GM18870 (cell line): ENCODE measurements at regions not wholly inside any gene's neighbourhood (a gene's known extent, or its start where the extent isn't known, plus 50 kb on each side); places are given as distances from the start of the nearest gene placed in this dataset.

Experiments
- ATAC-seq: cut with Tn5 transposase; IDR thresholded peaks from one replicate; pipeline ENCODE4 v1.9.1; 2021; ENCODE audit warnings: moderate library complexity; ENCODE audit not compliant: unreplicated experiment

- ATAC-seq, result no peak
Observed at GRCh38 chr1:95369985-95370690, 136.1 kb downstream of the RWDD3 start.

GRCh38 chr1:95370691-95371562 is 136.9 kb downstream of the RWDD3 start:
- ATAC-seq, result no peak

- no peak for ATAC-seq
Observed at GRCh38 chr1:95371666-95372282, 137.8 kb downstream of the RWDD3 start.

- ATAC-seq, result no peak
Observed at GRCh38 chr1:95375174-95375573, 141.2 kb downstream of the RWDD3 start.

- no peak for ATAC-seq
Observed at GRCh38 chr1:95380909-95381308, 146.9 kb downstream of the RWDD3 start.

- ATAC-seq, result no peak
Observed at GRCh38 chr1:95382000-95382786, 148.2 kb downstream of the RWDD3 start.

- no peak for ATAC-seq
Observed at GRCh38 chr1:95383111-95383510, 149.1 kb downstream of the RWDD3 start.

- no peak for ATAC-seq
Observed at GRCh38 chr1:95384567-95384966, 150.6 kb downstream of the RWDD3 start.

GRCh38 chr1:95386371-95386770 is 152.4 kb downstream of the RWDD3 start:
- no peak for ATAC-seq

- no peak for ATAC-seq
Observed at GRCh38 chr1:95386915-95387314, 152.9 kb downstream of the RWDD3 start.

GRCh38 chr1:95388031-95388430 is 154.0 kb downstream of the RWDD3 start:
- ATAC-seq, result no peak

GRCh38 chr1:95393434-95393833 is 159.4 kb downstream of the RWDD3 start:
- ATAC-seq, result no peak

GRCh38 chr1:95396557-95396956 is 162.5 kb downstream of the RWDD3 start:
- ATAC-seq, result no peak

GRCh38 chr1:95402780-95403179 is 168.8 kb downstream of the RWDD3 start:
- ATAC-seq, result no peak

- no peak for ATAC-seq
Observed at GRCh38 chr1:95406279-95406678, 172.3 kb downstream of the RWDD3 start.

GRCh38 chr1:95407131-95407885 is 173.3 kb downstream of the RWDD3 start:
- no peak for ATAC-seq

- ATAC-seq, result no peak
Observed at GRCh38 chr1:95407886-95408291, 173.9 kb downstream of the RWDD3 start.

- ATAC-seq, result no peak
Observed at GRCh38 chr1:95408507-95409136, 174.6 kb downstream of the RWDD3 start.

- no peak for ATAC-seq
Observed at GRCh38 chr1:95409276-95409675, 175.3 kb downstream of the RWDD3 start.

- ATAC-seq, result no peak
Observed at GRCh38 chr1:95409901-95410300, 175.9 kb downstream of the RWDD3 start.
